ENCODE measurements at regions not wholly inside any gene's neighbourhood (a gene's known extent, or its start where the extent isn't known, plus 50 kb on each side); places are given as distances from the start of the nearest gene placed in this dataset.

DNA sequence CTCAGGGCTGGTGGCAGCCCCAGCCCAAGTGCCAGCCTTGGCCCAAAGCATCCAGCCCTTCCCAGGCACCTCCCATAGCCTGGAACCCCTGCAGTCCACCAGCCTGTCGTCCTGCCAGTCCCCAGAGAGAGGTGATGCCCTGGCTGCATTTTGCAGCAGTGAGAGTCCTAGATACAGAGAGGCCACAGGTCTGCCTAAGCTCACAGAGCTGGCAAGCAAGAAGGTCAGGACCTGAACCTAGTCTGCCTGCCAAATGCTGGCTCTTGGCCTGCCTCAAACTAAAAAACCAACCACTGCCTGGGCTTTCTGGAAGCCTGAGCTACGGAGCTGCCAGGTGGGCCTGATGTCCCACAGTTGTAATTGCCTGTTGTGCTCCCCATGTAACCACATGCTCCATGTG lies 164.9 kb downstream of the PHETA1 start:
- no peak overlapping the region for H3K4me3 ChIP-seq (ENCODE audit: low read depth in 1 of 2, low read length in 2 of 2)
- no peaks in the 10 kb centered on the region for H3K4me1 ChIP-seq (ENCODE audit: control insufficient read depth in 1 of 2, insufficient read depth in 2 of 2, low read length in 2 of 2)
- H3K27me3 ChIP-seq (ENCODE audit: low read depth, low read length): peaks cover 3% of the 10 kb centered on the region
- no peaks in the 10 kb centered on the region for H3K9me3 ChIP-seq (ENCODE audit: control insufficient read depth in 1 of 2, low read length in 2 of 2)
- H3K36me3 ChIP-seq (ENCODE audit: control insufficient read depth in 1 of 2, insufficient read depth in 2 of 2, low read length in 2 of 2): no peaks in the 10 kb centered on the region
- H3K27ac ChIP-seq (ENCODE audit: low read length): no peak overlapping the region

DNA sequence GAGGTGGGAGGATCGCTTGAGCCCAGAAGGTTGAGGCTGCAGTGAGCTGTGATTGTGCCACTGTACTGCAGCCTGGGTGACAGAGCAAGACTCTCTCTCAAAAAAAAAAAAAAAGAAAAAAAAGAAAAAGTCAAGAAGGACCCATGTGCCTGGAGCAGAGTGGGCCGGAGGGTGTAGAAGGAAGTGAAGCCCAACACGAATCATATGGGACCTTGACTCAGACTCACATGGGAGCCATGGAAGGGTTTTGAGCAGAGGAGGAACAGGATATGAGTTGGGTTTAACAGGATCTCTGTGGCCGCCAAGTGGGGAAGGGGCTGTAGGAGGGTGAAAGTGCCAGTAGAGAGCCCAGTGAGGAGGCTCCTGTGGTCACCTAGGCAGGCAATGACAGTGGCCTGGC lies 165.4 kb downstream of the PHETA1 start:
- Histone ChIP-seq H3K36me3 (ENCODE audit: control insufficient read depth in 1 of 2, insufficient read depth in 2 of 2, low read length in 2 of 2) (no peaks in the 10 kb centered on the region), H3K9me3 (ENCODE audit: control insufficient read depth in 1 of 2, low read length in 2 of 2) (no peaks in the 10 kb centered on the region), H3K27me3 (ENCODE audit: low read depth, low read length) (peaks cover 3% of the 10 kb centered on the region), H3K27ac (ENCODE audit: low read length) (no peak overlapping the region), H3K4me3 (ENCODE audit: low read depth in 1 of 2, low read length in 2 of 2) (no peak overlapping the region), H3K4me1 (ENCODE audit: control insufficient read depth in 1 of 2, insufficient read depth in 2 of 2, low read length in 2 of 2) (no peaks in the 10 kb centered on the region)

DNA sequence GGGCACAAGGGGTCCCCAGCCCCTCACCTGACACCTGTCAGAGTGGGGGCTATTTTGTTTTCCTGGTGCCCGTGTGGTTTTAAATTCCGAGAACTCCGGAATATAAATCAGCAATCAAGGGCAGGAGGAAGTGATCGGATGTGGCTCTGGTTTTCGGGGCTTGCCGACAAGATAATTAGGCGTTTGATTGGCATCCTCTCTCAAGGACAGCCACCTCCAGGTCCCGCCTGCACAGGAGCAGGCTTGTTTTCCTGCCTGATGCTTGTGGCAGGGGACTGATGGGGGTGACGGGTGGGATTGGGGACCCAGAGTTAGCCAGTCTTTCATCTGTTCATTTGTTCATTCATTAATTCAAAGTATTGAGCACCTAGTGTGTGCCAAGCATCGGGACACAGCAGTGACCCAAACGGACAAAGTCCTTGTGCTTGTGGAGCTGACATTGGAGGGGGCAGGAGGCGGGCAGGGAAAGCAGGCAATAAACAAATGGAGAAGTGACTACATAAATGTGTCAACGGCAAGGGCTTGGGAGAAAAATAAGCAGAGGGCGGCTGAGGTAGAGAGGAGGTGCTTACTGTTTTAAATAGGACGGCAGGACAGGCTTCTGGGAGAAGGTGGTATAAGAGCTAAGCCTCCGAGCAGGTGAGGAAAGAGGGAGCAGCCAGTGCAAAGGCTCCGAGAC lies 166.5 kb downstream of the PHETA1 start:
- Histone ChIP-seq H3K36me3 (ENCODE audit: control insufficient read depth in 1 of 2, insufficient read depth in 2 of 2, low read length in 2 of 2) (no peaks in the 10 kb centered on the region), H3K4me3 (ENCODE audit: low read depth in 1 of 2, low read length in 2 of 2) (no peak overlapping the region), H3K9me3 (ENCODE audit: control insufficient read depth in 1 of 2, low read length in 2 of 2) (no peaks in the 10 kb centered on the region), H3K27me3 (ENCODE audit: low read depth, low read length) (peaks cover 3% of the 10 kb centered on the region), H3K27ac (ENCODE audit: low read length) (no peak overlapping the region), H3K4me1 (ENCODE audit: control insufficient read depth in 1 of 2, insufficient read depth in 2 of 2, low read length in 2 of 2) (no peaks in the 10 kb centered on the region)

DNA sequence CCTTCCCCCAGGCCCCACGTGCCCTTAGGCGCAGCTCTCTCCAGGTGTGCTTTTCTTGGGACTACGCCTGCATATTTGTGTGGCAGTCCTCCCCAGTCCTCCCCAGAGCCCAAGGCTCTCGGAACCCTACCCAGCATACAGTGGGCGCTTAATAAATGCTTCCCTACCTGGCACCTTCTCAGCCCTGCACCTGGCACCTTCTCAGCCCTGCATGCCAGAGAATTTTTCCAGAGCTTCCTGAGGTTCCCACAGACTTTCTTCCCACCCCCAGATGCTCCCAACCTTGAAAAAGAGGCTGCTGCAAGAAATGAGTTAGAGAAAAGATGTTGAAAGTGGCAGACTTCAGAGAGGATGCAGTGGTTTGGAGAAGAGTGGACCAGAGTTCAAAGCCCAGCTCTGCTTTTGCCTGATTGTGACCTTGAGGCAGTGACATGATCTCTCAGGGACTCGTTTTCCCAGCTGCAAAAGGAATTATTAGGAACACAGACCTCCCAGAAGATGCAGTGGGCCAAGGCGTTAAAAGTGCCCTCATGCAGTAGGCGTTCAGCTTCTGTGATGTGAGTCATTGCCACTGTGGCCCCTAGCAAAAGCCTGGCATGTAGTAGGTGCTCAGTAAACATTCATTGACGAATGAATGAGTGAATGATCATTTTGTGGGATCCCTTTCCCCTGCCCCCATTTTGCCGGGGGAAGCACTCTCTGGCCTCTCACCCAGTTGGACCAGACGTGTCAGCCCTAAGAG lies 167.2 kb downstream of the PHETA1 start:
- H3K36me3 ChIP-seq (ENCODE audit: control insufficient read depth in 1 of 2, insufficient read depth in 2 of 2, low read length in 2 of 2): no peaks in the 10 kb centered on the region
- H3K9me3 ChIP-seq (ENCODE audit: control insufficient read depth in 1 of 2, low read length in 2 of 2): no peaks in the 10 kb centered on the region
- H3K27me3 ChIP-seq (ENCODE audit: low read depth, low read length): peaks cover 3% of the 10 kb centered on the region
- H3K4me3 ChIP-seq (ENCODE audit: low read depth in 1 of 2, low read length in 2 of 2): no peak overlapping the region
- no peak overlapping the region for H3K27ac ChIP-seq (ENCODE audit: low read length)
- no peaks in the 10 kb centered on the region for H3K4me1 ChIP-seq (ENCODE audit: control insufficient read depth in 1 of 2, insufficient read depth in 2 of 2, low read length in 2 of 2)

DNA sequence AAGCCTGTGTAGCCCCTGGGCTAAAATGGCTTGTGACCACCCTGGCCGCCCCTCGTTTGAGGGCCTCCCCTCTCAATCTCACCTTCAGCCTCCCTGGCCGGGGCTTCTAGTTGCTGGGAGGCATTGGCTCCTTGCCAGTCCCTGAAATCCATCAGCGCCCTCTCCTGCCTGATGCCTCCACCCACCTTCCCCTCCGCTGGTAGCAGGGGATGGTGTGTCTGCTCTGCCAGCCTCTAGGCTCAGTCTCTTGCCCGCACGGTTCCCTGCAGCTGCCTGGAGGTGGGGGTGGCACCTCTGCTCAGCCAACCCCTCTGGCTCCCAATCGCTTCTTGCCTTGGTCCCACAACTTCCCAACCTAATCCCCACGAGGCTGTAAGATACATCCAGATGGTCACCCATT lies 167.9 kb downstream of the PHETA1 start:
- Histone ChIP-seq H3K27ac (ENCODE audit: low read length) (no peak overlapping the region), H3K9me3 (ENCODE audit: control insufficient read depth in 1 of 2, low read length in 2 of 2) (no peaks in the 10 kb centered on the region), H3K4me3 (ENCODE audit: low read depth in 1 of 2, low read length in 2 of 2) (no peak overlapping the region), H3K4me1 (ENCODE audit: control insufficient read depth in 1 of 2, insufficient read depth in 2 of 2, low read length in 2 of 2) (no peaks in the 10 kb centered on the region), H3K27me3 (ENCODE audit: low read depth, low read length) (peaks cover 3% of the 10 kb centered on the region), H3K36me3 (ENCODE audit: control insufficient read depth in 1 of 2, insufficient read depth in 2 of 2, low read length in 2 of 2) (no peaks in the 10 kb centered on the region)

DNA sequence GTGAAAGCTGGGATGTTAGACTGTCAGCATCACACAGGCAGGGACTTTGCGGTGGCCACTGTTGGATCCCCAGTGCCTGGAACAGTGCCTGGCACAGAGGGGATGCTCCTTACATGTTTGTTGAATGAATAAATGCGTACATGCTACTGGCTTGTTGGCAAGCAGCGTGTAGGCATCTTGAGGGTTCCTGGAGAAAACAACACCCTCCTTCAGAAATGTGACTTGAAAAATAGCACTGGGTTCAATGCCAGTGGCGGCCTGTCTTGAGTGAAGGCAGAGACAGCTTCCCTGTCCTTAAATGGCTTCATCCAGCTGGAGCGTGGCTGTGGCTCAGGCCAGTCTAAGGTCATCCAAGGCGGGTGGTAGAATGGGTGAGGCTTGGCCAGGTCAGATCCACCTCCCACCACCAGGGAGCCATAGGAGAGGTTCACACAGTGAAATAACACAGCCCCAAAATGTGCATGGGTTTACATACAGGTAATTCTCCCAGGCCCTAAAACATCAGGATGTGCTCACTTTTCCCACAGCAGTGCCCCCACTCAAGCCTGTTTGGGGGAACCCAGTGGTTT lies 171.4 kb downstream of the PHETA1 start:
- Histone ChIP-seq H3K4me3 (ENCODE audit: low read depth in 1 of 2, low read length in 2 of 2) (no peak overlapping the region), H3K4me1 (ENCODE audit: control insufficient read depth in 1 of 2, insufficient read depth in 2 of 2, low read length in 2 of 2) (no peaks in the 10 kb centered on the region), H3K27me3 (ENCODE audit: low read depth, low read length) (no peaks in the 10 kb centered on the region), H3K9me3 (ENCODE audit: control insufficient read depth in 1 of 2, low read length in 2 of 2) (no peaks in the 10 kb centered on the region), H3K36me3 (ENCODE audit: control insufficient read depth in 1 of 2, insufficient read depth in 2 of 2, low read length in 2 of 2) (no peaks in the 10 kb centered on the region), H3K27ac (ENCODE audit: low read length) (no peak overlapping the region)

DNA sequence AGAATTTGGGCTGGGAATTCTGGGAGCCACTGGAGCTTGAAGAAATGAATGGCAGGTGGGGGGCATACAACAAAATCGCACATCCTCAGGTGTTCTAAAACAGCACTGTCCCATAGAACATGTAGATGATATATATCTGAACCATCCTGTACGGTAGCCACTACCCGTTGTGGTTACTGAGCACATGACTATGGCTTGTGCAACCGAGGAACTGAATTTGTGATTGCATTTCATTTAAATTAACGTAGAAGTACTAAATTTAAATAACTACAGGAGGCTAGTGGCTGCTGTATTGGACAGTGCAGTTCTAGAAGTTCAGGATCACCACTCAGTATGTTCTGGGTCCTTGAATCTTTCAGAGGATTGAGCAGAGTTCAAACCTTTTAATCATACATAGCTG lies 172.4 kb downstream of the PHETA1 start:
- H3K9me3 ChIP-seq (ENCODE audit: control insufficient read depth in 1 of 2, low read length in 2 of 2): no peaks in the 10 kb centered on the region
- H3K27me3 ChIP-seq (ENCODE audit: low read depth, low read length): no peaks in the 10 kb centered on the region
- H3K36me3 ChIP-seq (ENCODE audit: control insufficient read depth in 1 of 2, insufficient read depth in 2 of 2, low read length in 2 of 2): no peaks in the 10 kb centered on the region
- H3K4me3 ChIP-seq (ENCODE audit: low read depth in 1 of 2, low read length in 2 of 2): no peak overlapping the region
- H3K4me1 ChIP-seq (ENCODE audit: control insufficient read depth in 1 of 2, insufficient read depth in 2 of 2, low read length in 2 of 2): no peaks in the 10 kb centered on the region
- H3K27ac ChIP-seq (ENCODE audit: low read length): no peak overlapping the region

DNA sequence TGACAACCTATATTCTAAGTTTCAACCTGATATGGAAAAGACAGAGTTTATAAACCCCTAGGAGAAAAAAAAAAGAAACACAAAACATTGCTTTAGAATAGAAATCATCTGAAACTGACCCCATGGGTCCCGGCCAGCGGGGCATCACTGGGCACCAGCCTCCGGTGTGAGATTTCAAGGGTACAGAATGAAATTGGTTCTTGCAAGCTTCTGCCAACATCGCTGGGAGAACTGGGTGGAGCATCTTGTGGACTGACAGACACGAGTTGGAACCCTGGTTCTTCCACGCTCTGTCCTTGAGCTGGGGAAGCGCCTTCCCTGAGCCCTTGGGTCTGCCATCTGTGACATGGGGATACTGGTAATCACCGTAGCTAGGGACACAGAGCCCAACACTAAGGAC lies 173.6 kb downstream of the PHETA1 start:
- Histone ChIP-seq H3K9me3 (ENCODE audit: control insufficient read depth in 1 of 2, low read length in 2 of 2) (no peaks in the 10 kb centered on the region), H3K27me3 (ENCODE audit: low read depth, low read length) (no peaks in the 10 kb centered on the region), H3K4me1 (ENCODE audit: control insufficient read depth in 1 of 2, insufficient read depth in 2 of 2, low read length in 2 of 2) (no peaks in the 10 kb centered on the region), H3K27ac (ENCODE audit: low read length) (no peak overlapping the region), H3K4me3 (ENCODE audit: low read depth in 1 of 2, low read length in 2 of 2) (no peak overlapping the region), H3K36me3 (ENCODE audit: control insufficient read depth in 1 of 2, insufficient read depth in 2 of 2, low read length in 2 of 2) (no peaks in the 10 kb centered on the region)

DNA sequence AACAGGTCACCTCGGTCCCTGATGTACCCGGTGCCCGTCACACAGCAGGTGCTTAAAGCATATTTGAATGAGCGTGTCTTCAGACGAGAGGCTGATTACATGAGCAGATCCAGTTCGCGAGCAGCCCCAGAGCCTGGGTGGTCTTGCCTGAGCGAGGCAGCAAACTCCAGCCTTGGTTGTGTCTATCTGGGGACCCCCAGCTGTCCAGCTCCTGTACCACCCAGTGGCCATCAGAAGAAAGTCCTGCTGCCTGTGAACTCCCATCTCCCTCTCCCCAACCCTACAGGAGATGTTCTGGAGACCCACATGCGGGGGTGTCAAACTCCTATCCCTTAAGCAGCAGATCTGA lies 174.2 kb downstream of the PHETA1 start:
- H3K27me3 ChIP-seq (ENCODE audit: low read depth, low read length): no peaks in the 10 kb centered on the region
- H3K4me3 ChIP-seq (ENCODE audit: low read depth in 1 of 2, low read length in 2 of 2): no peak overlapping the region
- H3K9me3 ChIP-seq (ENCODE audit: control insufficient read depth in 1 of 2, low read length in 2 of 2): peaks cover 0 to 4% of the 10 kb centered on the region in 2 donors
- H3K36me3 ChIP-seq (ENCODE audit: control insufficient read depth in 1 of 2, insufficient read depth in 2 of 2, low read length in 2 of 2): no peaks in the 10 kb centered on the region
- H3K4me1 ChIP-seq (ENCODE audit: control insufficient read depth in 1 of 2, insufficient read depth in 2 of 2, low read length in 2 of 2): no peaks in the 10 kb centered on the region
- no peak overlapping the region for H3K27ac ChIP-seq (ENCODE audit: low read length)

DNA sequence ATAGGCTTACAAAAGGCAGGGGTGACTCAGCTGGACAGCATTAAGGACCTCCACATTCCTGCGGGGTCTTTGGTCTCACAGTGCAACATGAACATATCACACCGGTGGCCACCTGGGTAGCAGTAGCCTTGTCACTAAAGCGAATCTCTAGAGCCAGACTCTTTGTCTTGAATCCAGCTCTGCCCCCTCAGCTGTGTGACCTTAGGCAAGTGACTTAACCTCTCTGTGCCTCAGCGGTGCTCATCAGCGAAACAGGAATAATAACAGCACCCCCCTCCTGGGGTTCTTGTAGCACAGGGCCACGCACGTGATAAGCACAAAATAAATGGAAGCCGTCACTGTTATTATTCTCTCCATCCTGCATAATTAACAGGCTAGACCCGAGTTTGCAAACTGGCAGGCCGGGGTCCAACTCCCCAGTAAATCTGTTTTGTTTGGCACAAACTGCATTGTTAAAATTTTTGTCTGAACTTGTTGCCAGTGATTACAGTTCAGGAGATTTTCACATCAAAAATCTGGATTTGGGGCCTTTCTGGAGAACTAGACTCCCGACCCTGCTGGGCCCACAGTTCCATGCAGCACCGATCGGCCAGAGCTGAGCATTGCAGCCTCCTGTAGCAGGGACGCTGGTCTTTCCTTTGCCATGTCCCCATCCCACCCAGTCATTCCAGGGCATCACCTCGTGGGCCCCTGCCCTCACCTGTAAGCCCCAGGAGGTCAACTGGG lies 174.8 kb downstream of the PHETA1 start:
- Histone ChIP-seq H3K27me3 (ENCODE audit: low read depth, low read length) (no peaks in the 10 kb centered on the region), H3K9me3 (ENCODE audit: control insufficient read depth in 1 of 2, low read length in 2 of 2) (peaks cover 0 to 6% of the 10 kb centered on the region in 2 donors), H3K36me3 (ENCODE audit: control insufficient read depth in 1 of 2, insufficient read depth in 2 of 2, low read length in 2 of 2) (no peaks in the 10 kb centered on the region), H3K4me3 (ENCODE audit: low read depth in 1 of 2, low read length in 2 of 2) (no peak overlapping the region), H3K4me1 (ENCODE audit: control insufficient read depth in 1 of 2, insufficient read depth in 2 of 2, low read length in 2 of 2) (no peaks in the 10 kb centered on the region), H3K27ac (ENCODE audit: low read length) (no peak overlapping the region)

DNA sequence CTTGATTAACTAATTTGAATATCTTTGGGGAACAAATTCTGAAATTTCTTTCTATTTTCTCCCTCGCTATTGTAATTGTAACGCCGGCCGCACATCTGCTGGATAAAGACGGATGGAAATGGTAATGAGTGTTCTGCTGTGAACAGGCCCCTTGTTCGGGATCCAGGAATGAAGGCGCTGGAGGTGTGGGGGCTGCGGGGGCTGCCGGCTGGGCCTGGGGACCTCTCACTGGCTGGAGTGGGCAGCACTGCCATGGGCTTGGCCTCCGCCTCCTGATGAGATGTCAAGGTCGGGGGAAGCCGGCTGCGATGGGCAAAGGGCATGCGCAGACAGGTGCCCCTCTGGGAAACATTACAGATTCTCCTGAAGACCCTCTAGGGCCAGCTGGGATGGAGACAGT lies 175.4 kb downstream of the PHETA1 start:
- Histone ChIP-seq H3K36me3 (ENCODE audit: control insufficient read depth in 1 of 2, insufficient read depth in 2 of 2, low read length in 2 of 2) (no peaks in the 10 kb centered on the region), H3K4me3 (ENCODE audit: low read depth in 1 of 2, low read length in 2 of 2) (no peak overlapping the region), H3K4me1 (ENCODE audit: control insufficient read depth in 1 of 2, insufficient read depth in 2 of 2, low read length in 2 of 2) (no peaks in the 10 kb centered on the region), H3K27ac (ENCODE audit: low read length) (no peak overlapping the region), H3K27me3 (ENCODE audit: low read depth, low read length) (no peaks in the 10 kb centered on the region), H3K9me3 (ENCODE audit: control insufficient read depth in 1 of 2, low read length in 2 of 2) (peaks cover 0 to 6% of the 10 kb centered on the region in 2 donors)

Data from muscle layer of duodenum (tissue), 2 donors.